ENCODE measurements at regions not wholly inside any gene's neighbourhood (a gene's known extent, or its start where the extent isn't known, plus 50 kb on each side); places are given as distances from the start of the nearest gene placed in this dataset.
A peak's percentile ranks its signal among the peaks of the same experiment; 100 is the strongest.

DNA sequence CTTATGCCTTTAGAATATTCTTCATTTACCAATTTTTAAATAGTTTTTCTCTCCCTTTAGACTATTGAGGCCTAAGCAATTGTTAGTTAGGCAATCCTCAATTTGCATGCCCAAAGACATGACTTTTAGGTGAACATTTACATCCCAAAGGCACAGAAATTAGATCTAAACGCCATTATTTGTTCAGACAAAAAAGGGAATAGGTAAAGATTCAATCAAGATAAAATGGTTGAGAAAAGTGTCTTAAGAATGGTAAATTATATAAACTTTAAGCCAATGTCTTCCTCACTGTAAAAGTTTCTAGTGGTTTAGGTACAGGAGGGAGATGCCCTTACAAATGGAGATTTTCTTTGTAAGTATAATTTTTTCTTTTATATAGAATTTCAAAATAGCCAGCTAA lies 50.2 kb upstream of the MME start:
- DNase-seq, result no peak

GRCh38 chr3:155026999-155027591 lies 53.0 kb upstream of the MME start:
- DNase-seq, result no peak

GRCh38 chr3:155024006-155024638 lies 56.0 kb upstream of the MME start:
- no peak for DNase-seq

GRCh38 chr3:155022896-155023295 lies 57.2 kb upstream of the MME start:
- no peak for DNase-seq

- DNase-seq, result no peak
These were observed 60.5 kb upstream of the MME start for GRCh38 chr3:155019575-155019974.

GRCh38 chr3:155018621-155019330 lies 61.3 kb upstream of the MME start:
- DNase-seq, result no peak

DNA sequence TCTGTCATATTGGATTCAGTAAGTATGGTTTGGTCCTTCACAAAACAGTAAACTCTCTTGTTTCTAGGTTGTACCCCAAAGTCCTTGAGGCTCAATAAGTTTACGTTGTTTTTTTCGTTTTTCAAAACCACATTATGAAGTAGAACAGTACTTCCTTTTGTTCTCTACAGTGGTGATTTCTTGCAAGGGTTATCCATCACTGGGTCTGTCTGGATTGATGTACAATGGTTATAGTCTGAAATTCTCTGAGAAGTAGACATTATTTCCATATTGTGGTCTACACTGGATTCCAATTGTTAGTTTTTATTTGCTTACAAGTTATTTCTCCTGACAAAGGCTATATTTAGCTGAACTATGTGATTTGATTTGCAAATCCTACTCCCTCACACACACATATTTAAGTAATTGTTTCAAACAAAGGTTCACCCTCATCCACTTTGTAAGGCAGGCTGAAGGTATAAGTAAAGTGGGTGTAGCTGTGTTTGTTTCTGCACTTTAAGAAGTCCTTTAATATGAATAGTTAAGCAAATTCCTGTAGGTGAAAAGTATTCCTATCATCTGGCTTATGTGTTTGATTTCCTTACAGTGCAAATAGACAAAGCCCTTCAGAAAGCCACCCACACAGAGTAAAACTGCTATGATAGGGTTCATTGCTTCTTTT lies 64.2 kb upstream of the MME start:
- no peak for DNase-seq

DNA sequence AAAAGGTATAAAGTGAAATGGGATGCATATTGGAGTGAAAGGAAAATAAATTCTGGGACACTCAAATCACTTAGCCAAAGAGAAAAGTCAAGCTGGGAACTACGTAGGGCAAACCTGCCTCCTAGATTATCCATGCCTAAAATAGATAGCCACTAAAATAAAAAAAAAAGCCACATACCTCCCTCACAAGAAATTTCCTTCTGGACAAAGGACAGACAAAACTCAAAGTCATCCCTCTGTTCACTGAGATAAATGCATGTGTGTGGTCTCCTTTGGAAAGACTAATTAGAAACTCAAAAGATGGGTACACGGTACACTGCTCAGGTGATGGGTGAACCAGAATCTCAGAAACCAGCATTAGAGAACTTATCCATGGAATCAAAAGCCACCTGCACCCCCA lies 65.2 kb upstream of the MME start:
- no peak for DNase-seq

DNA sequence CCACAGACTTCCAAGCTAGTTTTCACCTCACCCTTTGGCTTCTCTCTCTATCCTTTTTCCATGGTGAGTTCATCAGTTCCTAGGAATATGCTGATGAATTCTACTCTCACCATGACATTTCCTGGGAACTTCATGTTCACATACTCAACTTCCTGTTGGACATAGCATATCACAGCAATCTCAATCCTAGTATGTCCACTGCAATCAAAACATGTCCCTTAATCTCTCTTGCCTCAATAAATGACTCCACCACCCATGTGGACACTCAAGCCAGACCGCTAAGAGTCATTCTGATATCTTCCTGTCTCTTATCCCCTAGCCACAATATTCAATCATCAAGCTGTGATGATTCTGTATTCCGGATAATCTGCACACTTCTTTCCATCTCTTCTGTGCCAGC lies 66.7 kb upstream of the MME start:
- DNase-seq, result no peak

DNA sequence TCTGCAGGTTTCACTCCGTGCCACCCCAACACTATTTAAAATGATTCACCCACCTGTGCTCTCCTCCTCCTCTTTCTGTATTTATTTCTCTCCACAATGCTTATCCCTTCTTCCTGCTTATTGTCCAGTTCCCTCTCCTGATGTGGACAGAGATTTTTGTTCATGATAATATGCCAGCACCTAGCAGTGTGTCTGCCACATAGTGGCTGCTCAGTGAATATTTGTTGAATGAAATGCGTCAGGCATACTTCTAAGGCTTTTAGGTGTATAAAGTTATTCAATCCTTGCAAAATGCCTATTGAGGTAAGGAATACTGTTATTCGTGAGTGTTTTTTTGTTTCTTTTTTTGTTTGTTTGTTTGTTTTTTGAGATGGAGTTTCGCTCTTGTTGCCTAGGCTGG lies 67.5 kb upstream of the MME start:
- no peak for DNase-seq

GRCh38 chr3:155010416-155010815 lies 69.7 kb upstream of the MME start:
- no peak for DNase-seq

DNA sequence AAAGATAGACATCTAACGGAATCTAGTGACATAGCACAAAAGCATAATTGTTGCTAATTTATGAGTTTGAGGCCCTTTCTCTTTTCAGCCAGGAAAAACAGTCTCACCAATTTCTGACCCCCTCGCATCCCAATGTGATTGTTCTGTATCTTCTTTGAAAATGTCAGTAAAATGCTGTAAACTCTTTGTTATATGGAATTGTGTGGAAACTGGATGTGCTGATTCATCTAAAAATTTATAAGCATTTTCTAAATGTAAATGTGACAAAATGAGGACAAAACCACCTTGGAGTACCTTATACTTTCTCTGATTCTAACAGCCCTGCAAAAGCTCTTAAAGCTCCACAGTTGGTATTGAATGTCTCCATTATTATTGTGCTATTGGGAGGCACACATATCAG lies 70.9 kb upstream of the MME start:
- DNase-seq, result no peak

DNA sequence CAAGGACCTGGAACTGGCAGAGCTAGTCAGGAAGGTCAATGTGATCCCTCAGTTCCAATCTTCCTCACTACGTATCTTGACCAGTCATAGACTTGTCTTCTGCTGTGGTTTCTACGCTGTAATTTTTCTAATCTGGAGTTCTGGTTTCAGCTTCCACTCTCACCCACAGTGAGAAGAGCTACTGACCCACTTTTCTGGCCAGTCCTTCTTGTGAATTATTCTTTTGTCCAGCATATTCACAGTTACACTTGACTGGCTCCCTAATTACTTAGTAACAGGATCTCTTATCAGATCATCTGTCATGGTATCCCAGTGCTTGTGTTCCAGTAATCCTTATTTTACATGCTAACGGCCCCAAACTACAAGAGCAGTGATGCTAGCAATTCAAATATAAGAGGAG lies 72.4 kb upstream of the MME start:
- peak; percentile 58 to 82 for DNase-seq

DNA sequence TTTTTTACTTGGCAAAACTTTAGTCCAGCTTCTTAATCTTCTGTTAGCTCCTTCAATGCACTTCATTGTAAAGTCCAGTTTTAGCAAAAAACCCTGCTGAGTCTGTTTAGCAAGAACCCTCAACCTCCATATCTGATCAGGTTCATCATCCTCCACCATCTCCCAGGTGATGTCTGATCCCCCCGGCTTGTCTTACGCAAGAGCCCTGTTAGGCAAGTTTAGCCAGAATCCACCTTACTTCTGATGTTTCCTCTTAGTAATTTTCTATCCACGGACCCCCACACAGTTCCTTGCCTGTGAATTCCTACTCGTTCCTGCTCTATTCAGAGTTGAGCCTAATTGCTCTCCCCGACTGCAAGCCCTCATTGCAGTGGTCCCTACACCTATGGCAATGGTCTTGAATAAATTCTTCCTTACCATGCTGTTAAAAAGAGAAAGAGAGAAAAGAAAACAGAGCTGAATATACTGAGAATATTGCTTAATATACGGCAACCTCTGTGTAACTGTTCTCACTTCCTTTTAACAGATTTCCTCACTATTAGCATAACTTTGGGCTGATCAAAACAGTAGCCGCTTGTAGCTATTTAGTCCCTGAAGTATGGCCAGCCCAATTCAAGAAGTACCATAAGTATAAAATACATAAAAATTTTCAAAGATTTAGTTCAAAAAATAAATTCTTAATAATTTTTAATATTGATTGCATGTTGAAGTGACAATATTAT lies 78.7 kb upstream of the MME start:
- DNase-seq, result no peak

DNA sequence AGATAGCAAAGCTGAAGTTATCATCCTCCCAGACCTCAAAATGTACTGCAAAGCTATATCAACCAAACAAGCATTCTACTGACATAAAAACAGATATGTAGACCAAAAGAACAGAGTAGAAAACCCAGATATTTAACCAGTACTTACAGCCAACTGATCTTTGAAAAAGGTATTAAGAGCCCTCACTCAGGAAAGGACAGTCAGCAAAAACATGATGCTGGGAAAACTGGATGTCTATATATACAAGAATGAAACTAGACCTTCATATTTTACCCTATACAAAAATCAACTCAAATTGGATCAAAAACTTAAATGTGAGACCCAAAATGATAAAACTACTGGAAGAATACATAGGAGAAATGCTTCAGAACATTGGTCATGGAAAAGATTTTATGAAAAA lies 87.5 kb upstream of the MME start:
- DNase-seq, result no peak

DNA sequence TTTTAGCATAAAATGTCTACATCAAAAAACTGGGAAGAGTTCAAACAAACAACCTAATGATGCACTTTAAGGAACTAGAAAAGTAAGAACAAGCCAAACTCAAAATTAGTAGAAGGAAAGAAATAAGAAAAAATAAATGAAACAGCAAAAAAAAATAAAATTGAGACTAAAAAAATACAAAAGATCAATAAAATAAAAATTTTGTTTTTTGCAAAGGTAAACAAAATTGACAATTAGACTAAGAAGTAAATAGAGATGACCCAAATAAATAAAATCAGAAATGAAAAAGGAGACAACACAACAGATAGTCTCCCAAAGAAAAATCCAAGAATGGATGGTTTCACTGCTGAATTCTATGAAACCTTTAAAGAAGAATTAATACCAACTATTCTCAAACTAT lies 89.6 kb upstream of the MME start:
- no peak for DNase-seq

GRCh38 chr3:154987846-154988245 lies 92.3 kb upstream of the MME start:
- no peak for DNase-seq

DNA sequence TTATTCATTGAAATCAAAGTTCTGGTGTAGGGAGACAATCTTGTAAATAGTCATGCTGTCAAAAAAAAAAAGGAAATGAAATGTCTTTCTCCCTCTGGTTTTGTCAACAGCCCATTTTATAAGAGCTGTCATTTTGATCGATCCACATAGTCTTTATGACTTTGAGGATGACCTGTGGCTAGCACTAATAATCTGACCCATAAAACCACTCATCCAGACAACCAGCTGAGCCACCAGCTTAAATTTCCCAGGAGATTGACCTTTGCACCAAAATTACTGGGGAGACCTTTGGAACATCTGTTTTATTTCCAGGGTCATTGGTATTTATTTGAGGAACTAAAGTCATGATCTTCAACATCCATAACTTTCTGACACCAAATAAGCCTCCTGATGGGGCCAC lies 98.5 kb upstream of the MME start:
- no peak for DNase-seq

- no peak for DNase-seq
These were observed 98.9 kb upstream of the MME start for GRCh38 chr3:154981201-154981600.

DNA sequence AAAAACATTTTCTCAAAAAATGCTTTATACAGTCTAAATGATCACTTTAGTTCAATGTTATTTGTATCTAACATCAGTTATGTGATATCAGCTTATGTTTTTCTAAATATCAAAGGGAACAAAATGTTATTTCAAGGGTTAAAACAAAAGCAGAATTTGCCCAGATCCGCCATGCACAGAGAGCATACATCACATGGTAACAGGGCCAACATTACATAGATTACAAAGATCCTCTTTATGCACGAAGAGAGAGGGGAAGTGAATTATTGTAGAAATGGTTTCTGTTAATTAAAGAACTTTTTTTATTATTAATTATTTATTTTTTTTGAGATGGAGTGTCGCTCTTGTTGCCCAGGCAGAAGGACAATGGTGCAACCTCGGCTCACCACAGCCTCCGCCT lies 100.8 kb upstream of the MME start:
- DNase-seq, result no peak

DNA sequence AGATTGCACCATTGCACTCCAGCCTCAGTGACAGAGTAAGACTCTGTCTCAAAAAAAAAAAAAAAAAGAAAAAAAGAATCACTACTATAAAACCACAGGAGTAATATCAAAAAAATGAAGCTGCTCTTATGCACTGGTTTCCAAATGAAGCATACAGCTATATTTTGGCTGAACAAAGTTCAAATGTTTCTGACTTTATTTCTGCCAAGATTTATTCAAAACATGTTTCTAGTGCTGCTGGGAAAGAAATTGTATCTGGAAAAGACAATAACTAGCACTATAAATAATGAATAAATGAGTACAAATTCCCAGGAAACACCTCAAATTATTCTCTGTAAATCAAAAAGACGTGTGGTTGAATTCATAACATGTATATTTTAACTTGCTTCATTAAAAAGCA lies 102.5 kb upstream of the MME start:
- DNase-seq, result no peak

DNA sequence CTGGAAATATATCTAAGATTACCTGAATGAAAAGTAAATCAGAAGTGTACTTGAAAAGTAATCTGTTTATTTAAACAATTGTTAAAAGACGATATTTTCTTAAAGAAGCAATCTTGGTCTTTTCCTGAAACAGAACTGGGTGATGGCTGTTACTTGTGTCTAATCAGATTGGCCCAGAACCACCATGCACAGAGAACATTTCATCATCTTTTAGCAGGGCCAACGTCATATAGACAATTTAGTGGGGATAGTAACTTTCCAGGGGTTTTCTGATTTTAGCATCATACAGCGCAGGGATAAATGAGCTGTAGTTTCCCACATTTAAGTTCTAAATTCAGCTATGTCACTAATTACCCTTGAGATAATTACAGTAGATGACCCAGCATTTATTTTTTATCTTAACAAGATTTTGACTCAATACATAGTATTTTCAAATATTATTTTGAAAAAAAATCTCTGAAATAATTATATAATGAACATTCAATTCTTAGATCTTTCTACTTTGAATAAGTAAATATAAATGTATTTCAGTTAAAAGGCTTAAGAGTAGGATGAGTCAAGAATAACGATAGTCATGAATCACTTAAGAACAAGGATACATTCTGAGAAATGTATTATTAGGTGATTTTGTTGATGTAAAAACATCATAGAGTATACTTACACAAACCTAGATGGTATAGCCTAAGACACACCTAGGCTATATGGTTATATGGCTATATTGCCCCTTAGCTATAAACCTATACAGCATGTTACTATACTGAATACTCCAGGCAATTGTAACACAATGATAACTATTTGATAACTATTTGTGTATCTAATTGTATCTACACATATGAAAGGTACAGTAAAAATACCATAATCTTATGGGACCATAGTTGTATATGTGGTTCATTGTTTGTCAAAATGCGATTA lies 103.8 kb upstream of the MME start:
- DNase-seq, result no peak
